ENCODE measurements at regions not wholly inside any gene's neighbourhood (a gene's known extent, or its start where the extent isn't known, plus 50 kb on each side); places are given as distances from the start of the nearest gene placed in this dataset.
"Not testable (repeated sequence)": the region's sequence is repeated elsewhere in the genome, so short reads cannot be mapped to it uniquely, and the experiment has no call there.

GRCh38 chr4:66555301-66555700 lies 885.0 kb upstream of the EPHA5 start:
- DNase-seq (no peak), ATAC-seq (no peak)
- H3K4me1 Mint-ChIP-seq: no peaks in the 10 kb centered on the region
- no peaks in the 10 kb centered on the region for H3K27me3 Mint-ChIP-seq
- no peaks in the 10 kb centered on the region for H3K9me3 ChIP-seq (ENCODE audit: control insufficient read depth, low read length, poor library complexity, severe bottlenecking)
- no peaks in the 10 kb centered on the region for H3K36me3 Mint-ChIP-seq (ENCODE audit: low read depth)
- no peak overlapping the region for H3K4me3 Mint-ChIP-seq
- H3K27ac Mint-ChIP-seq: no peak overlapping the region

- Mint-ChIP-seq H3K36me3 (ENCODE audit: low read depth) (no peaks in the 10 kb centered on the region), H3K27me3 (no peaks in the 10 kb centered on the region), H3K4me1 (no peaks in the 10 kb centered on the region), H3K4me3 (no peak overlapping the region), H3K27ac (no peak overlapping the region)
- no peak for DNase-seq
- ATAC-seq: no peak
- no peaks in the 10 kb centered on the region for H3K9me3 ChIP-seq (ENCODE audit: control insufficient read depth, low read length, poor library complexity, severe bottlenecking)
These were observed 884.5 kb upstream of the EPHA5 start for GRCh38 chr4:66554826-66555225.

DNA sequence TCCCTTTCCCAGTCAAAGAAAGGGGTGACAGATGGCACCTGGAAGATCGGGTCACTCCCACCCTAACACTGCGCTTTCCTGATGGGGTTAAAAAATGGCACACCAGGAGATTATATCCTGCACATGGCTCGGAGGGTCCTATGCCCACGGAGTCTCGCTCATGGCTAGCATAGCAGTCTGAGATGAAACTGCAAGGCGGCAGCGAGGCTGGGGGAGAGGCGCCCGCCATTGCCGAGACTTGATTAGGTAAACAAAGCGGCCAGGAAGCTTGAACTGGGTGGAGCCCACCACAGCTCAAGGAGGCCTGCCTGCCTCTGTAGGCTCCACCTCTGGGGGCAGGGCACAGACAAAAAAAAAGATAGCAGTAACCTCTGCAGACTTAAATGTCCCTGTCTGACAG lies 875.0 kb upstream of the EPHA5 start:
- not testable (repeated sequence) for H3K27ac Mint-ChIP-seq; H3K36me3 Mint-ChIP-seq (ENCODE audit: low read depth); DNase-seq; H3K4me3 Mint-ChIP-seq; H3K9me3 ChIP-seq (ENCODE audit: control insufficient read depth, low read length, poor library complexity, severe bottlenecking); H3K4me1 Mint-ChIP-seq; ATAC-seq; H3K27me3 Mint-ChIP-seq

- Mint-ChIP-seq H3K27me3 (no peaks in the 10 kb centered on the region), H3K27ac (no peak overlapping the region), H3K4me3 (no peak overlapping the region), H3K36me3 (ENCODE audit: low read depth) (no peaks in the 10 kb centered on the region), H3K4me1 (no peaks in the 10 kb centered on the region)
- no peaks in the 10 kb centered on the region for H3K9me3 ChIP-seq (ENCODE audit: control insufficient read depth, low read length, poor library complexity, severe bottlenecking)
- DNase-seq (no peak), ATAC-seq (no peak)
These were observed 874.0 kb upstream of the EPHA5 start for GRCh38 chr4:66544281-66544680.

DNA sequence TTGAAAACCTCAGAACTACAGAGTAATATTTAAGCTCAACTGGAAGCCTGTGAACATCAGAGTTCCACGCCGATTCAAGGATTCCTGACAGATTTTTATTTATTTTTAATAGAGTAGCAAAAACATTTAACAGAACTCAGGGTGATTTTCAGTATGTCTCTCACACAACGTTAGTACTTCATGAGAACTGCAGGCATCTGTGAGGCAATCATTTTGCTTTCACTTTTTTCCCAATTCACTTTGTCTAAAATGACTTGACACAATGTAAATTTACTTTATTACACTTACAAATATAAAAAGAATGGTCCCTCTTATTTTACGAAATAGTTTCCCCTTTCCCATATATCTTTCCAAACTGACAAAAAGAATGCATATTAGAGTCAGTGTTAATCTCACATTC lies 869.5 kb upstream of the EPHA5 start:
- no peak overlapping the region for H3K27ac Mint-ChIP-seq
- H3K27me3 Mint-ChIP-seq: no peaks in the 10 kb centered on the region
- no peak for DNase-seq
- no peaks in the 10 kb centered on the region for H3K9me3 ChIP-seq (ENCODE audit: control insufficient read depth, low read length, poor library complexity, severe bottlenecking)
- H3K4me1 Mint-ChIP-seq: no peaks in the 10 kb centered on the region
- ATAC-seq: no peak
- no peak overlapping the region for H3K4me3 Mint-ChIP-seq
- no peaks in the 10 kb centered on the region for H3K36me3 Mint-ChIP-seq (ENCODE audit: low read depth)

- ATAC-seq (no peak), DNase-seq (no peak)
- H3K27me3 Mint-ChIP-seq: no peaks in the 10 kb centered on the region
- no peak overlapping the region for H3K27ac Mint-ChIP-seq
- H3K9me3 ChIP-seq (ENCODE audit: control insufficient read depth, low read length, poor library complexity, severe bottlenecking): no peaks in the 10 kb centered on the region
- H3K4me1 Mint-ChIP-seq: no peaks in the 10 kb centered on the region
- H3K4me3 Mint-ChIP-seq: no peak overlapping the region
- H3K36me3 Mint-ChIP-seq (ENCODE audit: low read depth): no peaks in the 10 kb centered on the region
These were observed 854.5 kb upstream of the EPHA5 start for GRCh38 chr4:66524781-66525180.

DNA sequence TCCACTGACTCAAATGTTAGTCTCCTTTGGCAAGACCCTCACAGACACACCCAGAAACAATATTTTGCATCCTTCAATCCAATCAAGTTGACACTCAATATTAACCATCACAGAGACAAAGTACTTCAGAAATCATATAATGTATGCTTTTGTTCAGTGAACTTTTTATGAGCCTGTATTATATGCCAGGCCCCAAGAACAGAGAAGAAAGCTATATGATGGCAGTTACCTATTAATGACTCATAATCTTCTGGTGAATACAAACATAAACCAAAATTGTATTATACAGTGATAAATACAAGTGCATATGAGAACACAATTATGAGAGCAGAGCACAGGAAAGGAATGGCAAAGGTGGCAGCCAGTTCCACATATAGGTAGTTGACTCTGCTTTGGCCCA lies 852.0 kb upstream of the EPHA5 start:
- H3K27ac Mint-ChIP-seq: no peak overlapping the region
- DNase-seq (no peak), ATAC-seq (no peak)

GRCh38 chr4:66516940-66517339 lies 846.7 kb upstream of the EPHA5 start:
- Mint-ChIP-seq H3K36me3 (ENCODE audit: low read depth) (no peaks in the 10 kb centered on the region), H3K27ac (no peak overlapping the region), H3K4me3 (no peak overlapping the region), H3K27me3 (no peaks in the 10 kb centered on the region), H3K4me1 (no peaks in the 10 kb centered on the region)
- ATAC-seq (no peak), DNase-seq (no peak)
- no peaks in the 10 kb centered on the region for H3K9me3 ChIP-seq (ENCODE audit: control insufficient read depth, low read length, poor library complexity, severe bottlenecking)

More for the DNA sequence above, 852.0 kb upstream of the EPHA5 start:
- H3K27me3 Mint-ChIP-seq: no peaks in the 10 kb centered on the region
- no peak overlapping the region for H3K4me3 Mint-ChIP-seq
- no peaks in the 10 kb centered on the region for H3K9me3 ChIP-seq (ENCODE audit: control insufficient read depth, low read length, poor library complexity, severe bottlenecking)
- H3K36me3 Mint-ChIP-seq (ENCODE audit: low read depth): no peaks in the 10 kb centered on the region
- H3K4me1 Mint-ChIP-seq: no peaks in the 10 kb centered on the region

GRCh38 chr4:66506985-66507384 lies 836.7 kb upstream of the EPHA5 start:
- Mint-ChIP-seq H3K27me3 (no peaks in the 10 kb centered on the region), H3K27ac (no peak overlapping the region), H3K4me3 (no peak overlapping the region), H3K4me1 (no peaks in the 10 kb centered on the region), H3K36me3 (ENCODE audit: low read depth) (no peaks in the 10 kb centered on the region)
- ATAC-seq (no peak), DNase-seq (no peak)
- no peaks in the 10 kb centered on the region for H3K9me3 ChIP-seq (ENCODE audit: control insufficient read depth, low read length, poor library complexity, severe bottlenecking)

- ATAC-seq: no peak
- H3K27ac Mint-ChIP-seq: no peak overlapping the region
- H3K27me3 Mint-ChIP-seq: no peaks in the 10 kb centered on the region
- H3K9me3 ChIP-seq (ENCODE audit: control insufficient read depth, low read length, poor library complexity, severe bottlenecking): no peaks in the 10 kb centered on the region
- no peak overlapping the region for H3K4me3 Mint-ChIP-seq
- H3K4me1 Mint-ChIP-seq: no peaks in the 10 kb centered on the region
- H3K36me3 Mint-ChIP-seq (ENCODE audit: low read depth): no peaks in the 10 kb centered on the region
- DNase-seq: no peak
These were observed 831.7 kb upstream of the EPHA5 start for GRCh38 chr4:66501997-66502396.

GRCh38 chr4:66490729-66491128 lies 820.4 kb upstream of the EPHA5 start:
- DNase-seq (no peak), ATAC-seq (no peak)
- Mint-ChIP-seq H3K27me3 (no peaks in the 10 kb centered on the region), H3K4me1 (no peaks in the 10 kb centered on the region), H3K36me3 (ENCODE audit: low read depth) (no peaks in the 10 kb centered on the region), H3K27ac (no peak overlapping the region), H3K4me3 (no peak overlapping the region)
- H3K9me3 ChIP-seq (ENCODE audit: control insufficient read depth, low read length, poor library complexity, severe bottlenecking): no peaks in the 10 kb centered on the region

DNA sequence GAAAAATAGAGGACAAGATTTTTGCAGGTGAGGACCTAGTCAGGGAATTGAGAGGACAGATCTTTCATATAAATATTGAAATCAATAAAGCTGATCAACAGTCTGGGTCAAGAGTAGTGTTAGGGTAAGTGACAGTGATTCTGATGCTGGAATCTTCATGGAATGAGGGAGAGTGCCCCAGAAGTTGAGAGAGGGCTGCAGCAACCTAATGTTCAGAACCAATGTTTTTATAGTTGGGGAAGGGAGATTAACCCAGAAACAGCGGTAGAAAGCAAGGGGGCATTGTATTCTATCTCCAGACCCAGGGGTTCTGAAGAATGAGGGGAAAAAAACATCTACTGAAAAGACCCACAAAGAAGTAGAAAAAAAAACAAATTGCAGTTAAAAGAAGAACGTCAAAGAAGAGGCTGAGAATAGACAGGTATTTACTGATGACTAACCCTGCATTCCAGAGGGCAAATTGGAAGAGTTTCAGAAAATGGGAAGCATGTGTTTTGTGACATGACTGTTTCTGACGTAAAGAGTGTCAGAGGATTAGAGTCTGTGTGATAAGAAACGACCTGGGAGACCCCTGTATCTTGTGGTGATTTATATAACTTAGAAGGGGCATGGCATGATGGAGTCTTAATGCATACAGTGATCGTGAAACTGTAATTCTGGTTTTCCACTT lies 819.6 kb upstream of the EPHA5 start:
- H3K4me3 Mint-ChIP-seq: no peak overlapping the region
- H3K27ac Mint-ChIP-seq: no peak overlapping the region
- DNase-seq: no peak
- no peaks in the 10 kb centered on the region for H3K27me3 Mint-ChIP-seq
- ATAC-seq: no peak
- no peaks in the 10 kb centered on the region for H3K4me1 Mint-ChIP-seq
- no peaks in the 10 kb centered on the region for H3K36me3 Mint-ChIP-seq (ENCODE audit: low read depth)
- H3K9me3 ChIP-seq (ENCODE audit: control insufficient read depth, low read length, poor library complexity, severe bottlenecking): no peaks in the 10 kb centered on the region

DNA sequence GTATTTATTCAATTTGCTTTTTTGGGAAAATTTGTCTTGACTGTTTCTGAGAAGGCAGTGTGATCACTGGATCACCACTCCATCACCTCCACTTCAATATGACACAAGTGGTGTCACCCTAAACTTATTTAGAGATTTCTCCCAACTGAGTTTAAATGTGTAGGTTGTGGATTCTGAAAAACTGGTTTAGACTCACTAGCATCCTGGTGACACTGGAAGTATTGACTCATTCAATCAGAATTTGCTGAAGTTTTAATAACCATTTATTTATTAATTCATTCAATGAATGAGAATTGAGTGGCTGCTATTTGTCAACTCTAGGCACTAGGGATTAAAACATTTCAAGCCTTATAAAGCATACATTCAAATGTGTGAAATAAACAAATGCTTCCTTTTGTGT lies 819.1 kb upstream of the EPHA5 start:
- no peak for ATAC-seq
- Mint-ChIP-seq H3K4me3 (no peak overlapping the region), H3K27ac (no peak overlapping the region), H3K27me3 (no peaks in the 10 kb centered on the region), H3K4me1 (no peaks in the 10 kb centered on the region), H3K36me3 (ENCODE audit: low read depth) (no peaks in the 10 kb centered on the region)
- no peaks in the 10 kb centered on the region for H3K9me3 ChIP-seq (ENCODE audit: control insufficient read depth, low read length, poor library complexity, severe bottlenecking)
- DNase-seq: no peak

GRCh38 chr4:66486068-66486467 lies 815.8 kb upstream of the EPHA5 start:
- H3K4me3 Mint-ChIP-seq: no peak overlapping the region
- ATAC-seq (no peak), DNase-seq (no peak)
- no peaks in the 10 kb centered on the region for H3K9me3 ChIP-seq (ENCODE audit: control insufficient read depth, low read length, poor library complexity, severe bottlenecking)
- no peaks in the 10 kb centered on the region for H3K36me3 Mint-ChIP-seq (ENCODE audit: low read depth)
- H3K27me3 Mint-ChIP-seq: no peaks in the 10 kb centered on the region
- no peak overlapping the region for H3K27ac Mint-ChIP-seq
- H3K4me1 Mint-ChIP-seq: no peaks in the 10 kb centered on the region
